WTC11 (cell line): ENCODE measurements at regions not wholly inside any gene's neighbourhood (a gene's known extent, or its start where the extent isn't known, plus 50 kb on each side); places are given as distances from the start of the nearest gene placed in this dataset.

Experiments used
- ATF3 ChIP-seq: sonication (generic); formaldehyde crosslinking; conservative IDR thresholded peaks from 2 replicates; pipeline ENCODE4 v1.8.1; 2022; ENCODE audit warnings: mild to moderate bottlenecking, missing genetic modification reagents
- CREB1 ChIP-seq: sonication (generic); formaldehyde crosslinking; IDR thresholded peaks from 2 replicates; pipeline ENCODE4 v1.8.0; 2023; ENCODE audit warnings: mild to moderate bottlenecking, missing genetic modification reagents
- CREM ChIP-seq: sonication (generic); formaldehyde crosslinking; IDR thresholded peaks from 2 replicates; pipeline ENCODE4 v1.8.1; 2022; ENCODE audit warnings: mild to moderate bottlenecking, missing genetic modification reagents, moderate library complexity
- CTCF ChIP-seq: fragments of 200-600 bp; IDR thresholded peaks from 2 replicates; pipeline ENCODE4 v1.8.0; 2022; ENCODE audit warnings: antibody characterized with exemption
- E2F1 ChIP-seq: sonication (generic); formaldehyde crosslinking; IDR thresholded peaks from 2 replicates; pipeline ENCODE4 v1.8.0; 2022; ENCODE audit warnings: mild to moderate bottlenecking, missing genetic modification reagents
- MLX ChIP-seq: sonication (generic); formaldehyde crosslinking; IDR thresholded peaks from 2 replicates; pipeline ENCODE4 v1.8.1; 2023; ENCODE audit warnings: mild to moderate bottlenecking, missing genetic modification reagents, moderate library complexity
- MXD4 ChIP-seq: fragments of 250-450 bp; sonication (Bioruptor Pico); IDR thresholded peaks from 2 replicates; pipeline ENCODE4 v1.8.0; 2021; ENCODE audit warnings: mild to moderate bottlenecking, moderate library complexity, borderline replicate concordance
- PREB ChIP-seq: sonication (generic); formaldehyde crosslinking; IDR thresholded peaks from 2 replicates; pipeline ENCODE4 v1.8.1; 2022; ENCODE audit warnings: mild to moderate bottlenecking, missing genetic modification reagents, moderate library complexity, borderline replicate concordance
- USF2 ChIP-seq: sonication (generic); formaldehyde crosslinking; IDR thresholded peaks from 2 replicates; pipeline ENCODE4 v1.8.1; 2023; ENCODE audit warnings: mild to moderate bottlenecking, missing genetic modification reagents, moderate library complexity
- ZNF138 ChIP-seq: sonication (generic); formaldehyde crosslinking; conservative IDR thresholded peaks from 2 replicates; pipeline ENCODE4 v1.8.1; 2022; ENCODE audit warnings: mild to moderate bottlenecking, moderate library complexity, missing genetic modification reagents
- ZNF281 ChIP-seq: sonication (generic); formaldehyde crosslinking; IDR thresholded peaks from 2 replicates; pipeline ENCODE4 v1.8.0; 2023; ENCODE audit warnings: mild to moderate bottlenecking, missing genetic modification reagents
- ZSCAN18 ChIP-seq: fragments of 250-450 bp; sonication (Bioruptor Pico); IDR thresholded peaks from 2 replicates; pipeline ENCODE4 v2.1.2; 2022; ENCODE audit warnings: mild to moderate bottlenecking, moderate library complexity

- TF ChIP-seq PREB (CRISPR knock-in tag) = no peak
- TF ChIP-seq ZSCAN18 (CRISPR knock-in tag) = no peak
- no peak for TF ChIP-seq CTCF
- TF ChIP-seq MLX (CRISPR knock-in tag) = no peak
- no peak for TF ChIP-seq USF2 (CRISPR knock-in tag)
- TF ChIP-seq ZNF281 (CRISPR knock-in tag) = no peak
- no peak for TF ChIP-seq E2F1
- TF ChIP-seq ATF3 (CRISPR knock-in tag) = no peak
- no peak for TF ChIP-seq ZNF138 (CRISPR knock-in tag)
- TF ChIP-seq MXD4 (CRISPR knock-in tag) = no peak
- TF ChIP-seq CREB1 (CRISPR knock-in tag) = no peak
- TF ChIP-seq CREM (CRISPR knock-in tag) = no peak
These were observed 891.1 kb downstream of the USP25 start for GRCh38 chr21:16620786-16621320.
